Activated naive CD4-positive, alpha-beta T cell treated with anti-CD3 and anti-CD28 coated beads, Interleukin-2, amount 10 ng/mL, durations not matched to agents 7 days and 5 days (primary cell): ENCODE measurements at regions not wholly inside any gene's neighbourhood (a gene's known extent, or its start where the extent isn't known, plus 50 kb on each side); places are given as distances from the start of the nearest gene placed in this dataset.

Source experiments
- CTCF ChIA-PET: fragments of 350-600 bp; sonication (Branson Sonifier 250); formaldehyde crosslinking; loops from one replicate; lab custom pipeline; 2021; ENCODE audit warnings: antibody characterized with exemption; lab: Charles Lee
- DNase-seq: peaks from one replicate; pipeline ENCODE4 v3.0.0-alpha.2; 2020
- H3K27ac Mint-ChIP-seq: one replicate; pipeline ENCODE4 v1.8.0; 2021; ENCODE audit warnings: mild to moderate bottlenecking, moderate library complexity, mixed read lengths
- H3K27me3 Mint-ChIP-seq: one replicate; pipeline ENCODE4 v1.8.0; 2021; ENCODE audit warnings: mild to moderate bottlenecking, mixed read lengths
- H3K36me3 Mint-ChIP-seq: one replicate; pipeline ENCODE4 v1.8.0; 2021; ENCODE audit warnings: mixed read lengths
- H3K4me1 Mint-ChIP-seq: one replicate; pipeline ENCODE4 v1.8.0; 2021; ENCODE audit warnings: mixed read lengths
- H3K4me3 Mint-ChIP-seq: one replicate; pipeline ENCODE4 v1.8.0; 2021; ENCODE audit warnings: mild to moderate bottlenecking, moderate library complexity, mixed read lengths
- H3K9me3 Mint-ChIP-seq: one replicate; pipeline ENCODE4 v1.8.0; 2021; ENCODE audit warnings: mixed read lengths

DNA sequence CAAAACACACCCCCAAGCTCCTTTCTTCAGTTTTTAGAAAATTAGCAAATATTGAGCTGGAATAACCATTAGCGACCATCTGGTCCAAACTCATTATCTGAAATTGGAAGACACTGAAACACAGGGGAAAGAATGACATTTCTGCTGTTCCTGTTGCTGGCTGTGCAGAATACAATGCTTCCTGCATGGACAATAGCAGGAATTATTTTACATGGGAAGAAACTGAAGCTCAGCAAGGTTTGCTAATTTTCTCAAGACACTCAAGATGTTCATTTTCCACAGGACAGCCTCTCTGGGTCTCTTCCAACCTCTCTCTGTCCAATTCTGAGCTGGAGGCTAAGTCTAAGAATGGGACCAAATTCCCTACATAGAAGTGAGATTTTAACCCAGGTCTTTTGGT is 81.9 kb upstream of the TNS3 start:
- no peaks in the 10 kb centered on the region for H3K36me3 Mint-ChIP-seq
- CTCF ChIA-PET: no interaction called here
- H3K9me3 Mint-ChIP-seq: no peaks in the 10 kb centered on the region
- H3K4me3 Mint-ChIP-seq: no peak overlapping the region
- DNase-seq: no peak
- no peaks in the 10 kb centered on the region for H3K4me1 Mint-ChIP-seq
- H3K27me3 Mint-ChIP-seq: no peaks in the 10 kb centered on the region
- H3K27ac Mint-ChIP-seq: no peak overlapping the region

- Mint-ChIP-seq H3K36me3 (no peaks in the 10 kb centered on the region), H3K27me3 (no peaks in the 10 kb centered on the region), H3K9me3 (no peaks in the 10 kb centered on the region), H3K4me3 (no peak overlapping the region), H3K4me1 (no peaks in the 10 kb centered on the region), H3K27ac (no peak overlapping the region)
- no peak for DNase-seq
- CTCF ChIA-PET: no interaction called here
Observed at GRCh38 chr7:47663213-47663612, 81.3 kb upstream of the TNS3 start.

DNA sequence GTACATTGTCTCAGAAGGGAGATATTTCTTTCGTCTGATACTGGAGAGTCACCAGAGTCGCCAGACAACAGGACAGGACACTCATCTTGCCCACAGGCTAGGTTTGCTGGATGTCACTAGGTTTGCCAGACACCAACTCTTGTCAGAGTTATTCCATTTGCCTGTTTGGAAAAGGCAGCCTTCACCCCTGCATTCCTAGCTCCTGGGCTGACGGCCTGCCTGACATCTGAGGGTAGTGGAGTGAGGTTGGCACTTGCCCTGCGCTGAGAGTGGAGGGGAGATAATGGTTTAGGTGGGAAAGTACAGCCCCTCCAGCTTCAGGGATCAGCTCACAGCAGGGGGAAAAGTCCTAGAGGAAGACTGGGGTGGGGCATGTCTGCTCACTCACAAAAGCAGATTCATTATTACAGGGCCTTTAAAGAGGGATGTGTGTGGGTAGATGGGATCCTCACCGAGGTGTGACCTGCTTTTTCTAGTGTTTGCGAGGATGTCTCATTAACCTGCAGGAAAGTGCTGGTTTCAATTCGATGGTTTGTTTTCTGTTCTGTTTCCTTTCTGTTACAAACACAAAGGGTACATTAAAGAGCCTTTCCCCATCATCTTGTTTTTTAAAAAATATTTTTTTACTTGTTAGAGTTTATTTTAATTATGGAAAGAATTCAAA is 79.3 kb upstream of the TNS3 start:
- Mint-ChIP-seq H3K27me3 (no peaks in the 10 kb centered on the region), H3K4me3 (no peak overlapping the region), H3K9me3 (no peaks in the 10 kb centered on the region), H3K27ac (no peak overlapping the region), H3K4me1 (no peaks in the 10 kb centered on the region), H3K36me3 (no peaks in the 10 kb centered on the region)
- DNase-seq: no peak
- CTCF ChIA-PET: no interaction called here

DNA sequence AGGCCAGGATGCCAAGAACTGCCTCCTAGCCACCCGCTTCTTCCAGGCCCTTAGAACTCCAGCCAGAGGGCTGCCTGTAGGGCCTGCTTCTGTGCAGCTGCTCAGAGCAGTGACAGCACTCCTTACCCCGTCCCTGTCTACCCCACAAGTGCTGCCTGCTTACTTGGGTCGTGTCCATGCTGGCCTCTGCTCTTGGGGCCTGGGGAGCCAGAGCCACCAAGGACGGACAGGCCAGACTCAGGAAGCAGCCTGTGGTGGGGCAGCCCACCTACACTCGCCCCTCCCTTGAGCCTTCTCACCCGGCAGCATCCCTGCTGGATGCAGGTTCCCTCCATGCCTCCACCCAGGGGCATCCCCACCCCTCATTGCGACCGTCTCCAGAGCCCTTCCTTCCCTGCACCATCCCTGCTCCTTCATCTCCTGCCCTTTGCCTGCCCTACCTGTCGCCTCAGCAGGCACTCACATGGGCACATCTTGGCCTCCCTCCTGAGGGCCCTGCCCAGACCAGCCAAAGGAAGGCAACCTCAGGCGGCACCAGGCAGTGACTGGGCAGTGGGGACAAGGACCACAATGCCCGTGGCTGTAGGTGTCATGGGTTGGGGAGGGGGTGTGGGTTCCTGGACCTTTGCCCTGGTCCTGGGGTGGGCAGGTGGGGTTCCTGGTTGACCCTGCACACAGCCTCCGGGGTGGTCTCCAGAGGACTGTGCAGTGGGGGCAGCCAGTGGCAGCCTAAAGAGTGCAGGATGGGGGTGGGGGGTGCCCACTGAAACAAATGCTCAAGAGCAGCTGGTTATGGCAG is 78.0 kb upstream of the TNS3 start:
- CTCF ChIA-PET: no interaction called here
- H3K9me3 Mint-ChIP-seq: no peaks in the 10 kb centered on the region
- no peak overlapping the region for H3K4me3 Mint-ChIP-seq
- H3K36me3 Mint-ChIP-seq: no peaks in the 10 kb centered on the region
- H3K27me3 Mint-ChIP-seq: no peaks in the 10 kb centered on the region
- no peak for DNase-seq
- no peak overlapping the region for H3K27ac Mint-ChIP-seq
- no peaks in the 10 kb centered on the region for H3K4me1 Mint-ChIP-seq

- CTCF ChIA-PET: no interaction called here
- Mint-ChIP-seq H3K9me3 (no peaks in the 10 kb centered on the region), H3K27me3 (no peaks in the 10 kb centered on the region), H3K4me3 (no peak overlapping the region), H3K27ac (no peak overlapping the region), H3K4me1 (no peaks in the 10 kb centered on the region), H3K36me3 (no peaks in the 10 kb centered on the region)
- no peak for DNase-seq
Observed at GRCh38 chr7:47658886-47659635, 77.2 kb upstream of the TNS3 start.

DNA sequence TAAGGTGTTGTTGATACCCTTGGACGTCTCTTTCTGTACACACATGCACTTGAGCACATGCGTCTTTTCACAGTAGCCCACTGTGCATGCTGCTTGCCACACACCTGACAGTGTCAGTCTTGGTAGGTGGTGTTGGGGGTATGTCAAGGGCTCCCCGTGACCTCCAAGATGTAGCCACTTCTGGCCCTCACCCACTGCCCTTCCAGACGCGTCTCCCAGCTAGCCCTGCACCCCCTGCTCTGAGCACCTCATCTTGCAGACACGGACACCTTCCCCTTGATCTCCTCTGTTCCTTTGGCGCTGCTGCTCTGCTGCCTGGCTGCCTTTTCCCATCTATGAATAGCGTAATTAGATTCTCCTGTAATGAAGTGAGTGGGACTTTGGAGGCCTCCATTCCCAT is 75.2 kb upstream of the TNS3 start:
- H3K4me1 Mint-ChIP-seq: no peaks in the 10 kb centered on the region
- no peaks in the 10 kb centered on the region for H3K9me3 Mint-ChIP-seq
- H3K27ac Mint-ChIP-seq: no peak overlapping the region
- H3K27me3 Mint-ChIP-seq: peaks cover 7% of the 10 kb centered on the region
- no peak for DNase-seq
- H3K4me3 Mint-ChIP-seq: no peak overlapping the region
- no peaks in the 10 kb centered on the region for H3K36me3 Mint-ChIP-seq
- CTCF ChIA-PET: no interaction called here

DNA sequence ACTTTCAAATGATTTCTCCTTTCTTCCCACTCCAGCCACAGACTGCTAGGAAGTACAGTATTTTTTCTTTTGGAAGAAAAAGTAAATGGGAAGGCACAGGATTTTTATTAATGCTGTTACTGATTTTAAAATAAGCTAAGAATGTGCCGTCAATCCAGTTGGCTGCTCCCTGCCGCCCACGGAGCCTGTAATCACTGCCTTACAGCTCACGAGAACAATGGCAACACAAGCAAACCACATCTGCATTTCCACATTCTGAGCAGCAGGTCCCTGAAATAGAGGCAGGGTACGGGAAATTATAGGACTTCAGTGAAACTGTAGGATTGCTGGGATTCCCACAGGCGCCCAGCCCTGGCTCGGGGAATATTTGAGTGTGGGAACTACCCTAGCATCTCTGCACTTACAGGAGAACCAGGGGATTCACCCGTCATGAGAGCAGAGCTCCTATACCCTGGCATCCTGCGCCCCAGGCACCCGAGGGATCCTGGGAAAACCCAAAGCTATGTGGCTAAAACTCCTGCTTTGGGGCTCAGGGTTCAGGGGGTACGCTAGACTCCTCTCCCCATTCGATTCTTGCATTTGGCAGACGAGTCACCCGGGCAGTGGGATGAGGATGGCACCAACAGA is 72.9 kb upstream of the TNS3 start:
- Mint-ChIP-seq H3K4me1 (no peaks in the 10 kb centered on the region), H3K27ac (no peak overlapping the region), H3K9me3 (no peaks in the 10 kb centered on the region), H3K36me3 (no peaks in the 10 kb centered on the region), H3K4me3 (no peak overlapping the region), H3K27me3 (peaks cover 7% of the 10 kb centered on the region)
- CTCF ChIA-PET: no interaction called here
- DNase-seq: no peak

- no peak for DNase-seq
- peaks cover 7% of the 10 kb centered on the region for H3K27me3 Mint-ChIP-seq
- H3K4me3 Mint-ChIP-seq: no peak overlapping the region
- H3K36me3 Mint-ChIP-seq: no peaks in the 10 kb centered on the region
- no peak overlapping the region for H3K27ac Mint-ChIP-seq
- no peaks in the 10 kb centered on the region for H3K9me3 Mint-ChIP-seq
- no peaks in the 10 kb centered on the region for H3K4me1 Mint-ChIP-seq
- CTCF ChIA-PET: no interaction called here
Observed at GRCh38 chr7:47653550-47654411, 71.9 kb upstream of the TNS3 start.

GRCh38 chr7:47652591-47652990 is 70.7 kb upstream of the TNS3 start:
- Mint-ChIP-seq H3K9me3 (no peaks in the 10 kb centered on the region), H3K36me3 (no peaks in the 10 kb centered on the region), H3K4me3 (no peak overlapping the region), H3K27me3 (peaks cover 7% of the 10 kb centered on the region), H3K27ac (no peak overlapping the region), H3K4me1 (peaks cover 6% of the 10 kb centered on the region)
- CTCF ChIA-PET: no interaction called here
- DNase-seq: no peak

DNA sequence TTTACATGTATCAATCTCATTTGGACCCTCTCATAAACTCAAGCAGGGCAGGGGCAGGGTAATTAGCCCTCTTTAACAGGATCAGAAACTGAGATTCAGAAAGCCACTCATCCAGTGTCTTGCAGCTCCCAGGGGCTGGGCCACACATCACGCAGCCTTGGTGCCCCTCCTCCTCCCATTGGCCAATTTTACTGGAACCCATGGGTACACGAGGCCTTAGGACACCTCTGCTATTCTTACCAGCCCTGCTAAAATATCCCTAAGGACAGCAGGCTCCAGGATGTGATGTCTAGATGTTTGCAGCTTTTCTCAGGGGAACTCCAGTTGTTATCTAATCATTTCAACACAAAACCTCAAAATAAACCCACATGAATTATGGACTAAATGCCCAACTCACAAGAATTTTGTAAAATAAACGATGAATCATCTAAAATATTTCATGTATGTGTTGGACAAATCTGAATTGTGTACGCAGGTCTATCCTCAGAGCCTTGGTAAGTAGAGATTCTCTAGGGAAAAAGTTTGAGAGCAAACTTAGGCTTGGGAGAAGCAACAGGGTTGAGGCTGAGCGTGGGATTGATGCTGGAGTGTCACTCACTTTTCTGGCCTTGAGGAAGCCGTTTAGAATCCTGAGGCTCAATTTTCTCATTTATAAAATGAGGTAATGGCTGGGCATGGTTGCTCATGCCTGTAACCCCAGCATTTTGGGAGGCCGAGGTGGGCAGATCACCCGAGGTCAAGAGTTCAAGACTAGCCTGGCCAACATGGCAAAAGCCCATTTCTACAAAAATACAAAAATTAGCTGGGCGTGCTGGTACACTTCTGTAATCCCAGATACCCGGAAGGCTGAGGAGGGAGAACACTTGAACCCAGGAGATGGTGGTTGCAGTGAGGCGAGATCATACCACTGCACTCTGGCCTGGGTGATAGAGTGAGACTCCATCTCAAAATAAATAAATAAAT is 69.7 kb upstream of the TNS3 start:
- Mint-ChIP-seq H3K27me3 (peaks cover 7% of the 10 kb centered on the region), H3K4me3 (no peak overlapping the region), H3K36me3 (no peaks in the 10 kb centered on the region), H3K27ac (no peak overlapping the region), H3K4me1 (peaks cover 16% of the 10 kb centered on the region), H3K9me3 (no peaks in the 10 kb centered on the region)
- CTCF ChIA-PET: no interaction called here
- DNase-seq: no peak

DNA sequence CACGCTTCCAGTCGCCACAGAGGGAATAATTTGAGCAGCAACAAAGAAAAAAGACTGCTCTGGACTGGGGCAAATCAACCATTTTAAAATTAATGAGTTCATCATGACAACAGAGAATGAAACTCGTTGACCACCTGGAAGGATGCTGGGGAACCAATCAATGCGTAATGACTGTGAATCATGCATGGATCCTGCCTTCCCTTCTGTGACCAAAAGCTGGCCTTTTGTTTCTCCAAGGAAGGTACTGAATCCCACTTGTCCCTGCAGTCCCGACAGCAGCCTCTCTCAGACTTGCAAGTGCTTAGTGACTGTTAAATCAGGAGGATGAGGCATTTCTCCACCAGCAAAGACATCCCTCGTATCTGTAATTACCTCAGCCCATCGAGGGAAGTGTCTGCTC is 68.0 kb upstream of the TNS3 start:
- H3K9me3 Mint-ChIP-seq: peaks cover 2% of the 10 kb centered on the region
- no peak overlapping the region for H3K4me3 Mint-ChIP-seq
- H3K27ac Mint-ChIP-seq: no peak overlapping the region
- DNase-seq: no peak
- no peaks in the 10 kb centered on the region for H3K36me3 Mint-ChIP-seq
- H3K4me1 Mint-ChIP-seq: peaks cover 16% of the 10 kb centered on the region
- peaks cover 7% of the 10 kb centered on the region for H3K27me3 Mint-ChIP-seq
- CTCF ChIA-PET: no interaction called here

GRCh38 chr7:47648275-47648925 is 66.5 kb upstream of the TNS3 start:
- Mint-ChIP-seq H3K4me1 (peaks cover 16% of the 10 kb centered on the region), H3K4me3 (no peak overlapping the region), H3K36me3 (peaks cover 2% of the 10 kb centered on the region), H3K27me3 (peaks cover under 1% of the 10 kb centered on the region), H3K27ac (peak overlapping the region; percentile 5), H3K9me3 (peaks cover 13% of the 10 kb centered on the region)
- no peak for DNase-seq
- CTCF ChIA-PET: no interaction called here

- Mint-ChIP-seq H3K27ac (no peak overlapping the region), H3K4me3 (no peak overlapping the region)
- CTCF ChIA-PET: no interaction called here
Observed at GRCh38 chr7:47647918-47648250, 66.0 kb upstream of the TNS3 start.

More at GRCh38 chr7:47647918-47648250, 66.0 kb upstream of the TNS3 start:
- Mint-ChIP-seq H3K9me3 (peaks cover 13% of the 10 kb centered on the region), H3K27me3 (no peaks in the 10 kb centered on the region), H3K36me3 (peaks cover 2% of the 10 kb centered on the region), H3K4me1 (peaks cover 16% of the 10 kb centered on the region)
- no peak for DNase-seq
